Adipocyte (in vitro differentiated cells): ENCODE measurements at regions not wholly inside any gene's neighbourhood (a gene's known extent, or its start where the extent isn't known, plus 50 kb on each side); places are given as distances from the start of the nearest gene placed in this dataset.
A peak's percentile ranks its signal among the peaks of the same experiment; 100 is the strongest.
"Not testable (repeated sequence)": the region's sequence is repeated elsewhere in the genome, so short reads cannot be mapped to it uniquely, and the experiment has no call there.

Source experiments
- DNase-seq: peaks from one replicate; pipeline ENCODE4 v3.0.0-alpha.2; 2015; ENCODE audit warnings: low read depth
- H3K27me3 ChIP-seq: replicated peaks from 2 replicates; pipeline ENCODE4 v1.7.0; 2013; ENCODE audit warnings: mild to moderate bottlenecking, low read length, moderate library complexity; ENCODE audit not compliant: control insufficient read depth, insufficient read depth
- H3K36me3 ChIP-seq: 2 replicates; pipeline ENCODE4 v1.7.0; 2013; ENCODE audit warnings: low read length, mild to moderate bottlenecking, moderate library complexity; ENCODE audit not compliant: control insufficient read depth, insufficient read depth, severe bottlenecking
- H3K4me1 ChIP-seq: 2 replicates; pipeline ENCODE4 v1.7.0; 2013; ENCODE audit warnings: mild to moderate bottlenecking, low read length, moderate library complexity; ENCODE audit not compliant: control insufficient read depth, insufficient read depth
- H3K4me3 ChIP-seq: 2 replicates; pipeline ENCODE4 v1.7.0; 2013; ENCODE audit warnings: mild to moderate bottlenecking, low read length, moderate library complexity
- H3K9ac ChIP-seq: 2 replicates; pipeline ENCODE4 v1.7.0; 2013; ENCODE audit warnings: mild to moderate bottlenecking, low read length, moderate library complexity
- H3K9me3 ChIP-seq: 2 replicates; pipeline ENCODE4 v1.7.0; 2013; ENCODE audit warnings: mild to moderate bottlenecking, low read length, moderate library complexity; ENCODE audit not compliant: control insufficient read depth

DNA sequence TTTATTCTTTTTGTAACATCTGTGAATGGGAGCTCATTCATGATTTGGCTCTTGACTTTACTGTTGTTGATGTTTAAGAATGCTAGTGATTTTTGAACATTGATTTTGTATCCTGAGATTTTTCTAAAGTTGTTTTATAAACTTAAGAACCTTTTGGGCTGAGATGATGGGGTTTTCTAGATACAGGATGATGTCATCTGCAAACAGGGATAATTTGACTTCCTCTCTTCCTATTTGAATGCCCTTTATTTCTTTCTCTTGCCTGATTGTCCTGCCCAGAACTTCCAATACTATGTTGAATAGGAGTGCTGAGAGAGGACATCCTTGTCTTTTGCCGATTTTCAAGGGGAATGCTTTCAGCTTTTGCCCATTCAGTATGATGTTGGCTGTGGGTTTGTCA lies 445.1 kb upstream of the CFAP20DC start:
- not testable (repeated sequence) for H3K4me1 ChIP-seq, H3K36me3 ChIP-seq, H3K9ac ChIP-seq, DNase-seq, H3K9me3 ChIP-seq, H3K4me3 ChIP-seq, H3K27me3 ChIP-seq

DNA sequence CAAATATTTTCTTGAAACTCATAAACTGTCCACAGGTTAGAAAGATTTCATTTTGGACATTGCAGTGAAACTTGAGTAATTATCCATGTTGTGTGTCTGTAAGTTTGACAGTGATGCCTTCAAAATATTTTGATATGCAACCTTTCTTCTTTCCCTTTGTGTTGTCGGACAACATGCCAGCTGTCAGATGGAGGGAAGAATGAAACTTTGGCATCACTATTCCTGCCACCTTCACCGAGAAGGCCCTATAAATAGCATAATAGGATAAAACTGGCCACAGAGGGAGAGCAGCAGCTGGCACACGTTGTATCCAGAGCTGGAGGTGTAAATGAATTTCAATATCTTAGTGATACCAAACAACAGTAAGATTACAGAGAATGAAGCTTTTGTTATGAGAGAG lies 436.7 kb upstream of the CFAP20DC start:
- H3K27me3 ChIP-seq, result no peaks in the 10 kb centered on the region

DNA sequence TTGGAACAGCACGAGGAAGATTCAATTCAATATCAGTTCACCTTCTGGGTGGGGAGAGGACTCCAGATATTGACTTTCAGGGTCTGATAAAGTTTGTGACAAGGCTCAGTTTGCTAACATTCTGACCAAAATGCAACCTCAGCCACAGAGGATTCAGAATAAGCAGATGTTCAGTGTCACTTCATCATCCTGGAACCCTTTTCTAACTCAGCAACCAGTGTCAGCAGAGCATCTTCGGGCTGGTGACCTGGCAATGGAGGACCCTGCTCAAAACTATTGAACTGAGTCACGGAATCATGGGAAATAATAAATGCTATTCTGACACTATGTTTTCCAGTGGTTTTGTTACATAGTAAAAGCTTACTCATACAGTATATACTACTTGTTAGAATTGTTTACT lies 433.4 kb upstream of the CFAP20DC start:
- no peak overlapping the region for H3K4me3 ChIP-seq
- no peak overlapping the region for H3K9ac ChIP-seq
- H3K27me3 ChIP-seq, result no peaks in the 10 kb centered on the region
- no peaks in the 10 kb centered on the region for H3K4me1 ChIP-seq
- no peaks in the 10 kb centered on the region for H3K9me3 ChIP-seq
- H3K36me3 ChIP-seq, result no peaks in the 10 kb centered on the region
- DNase-seq, result no peak

More for the DNA sequence above, 436.7 kb upstream of the CFAP20DC start:
- Histone ChIP-seq H3K4me1 (no peaks in the 10 kb centered on the region), H3K9ac (no peak overlapping the region), H3K4me3 (no peak overlapping the region), H3K9me3 (no peaks in the 10 kb centered on the region), H3K36me3 (no peaks in the 10 kb centered on the region)
- DNase-seq, result no peak

DNA sequence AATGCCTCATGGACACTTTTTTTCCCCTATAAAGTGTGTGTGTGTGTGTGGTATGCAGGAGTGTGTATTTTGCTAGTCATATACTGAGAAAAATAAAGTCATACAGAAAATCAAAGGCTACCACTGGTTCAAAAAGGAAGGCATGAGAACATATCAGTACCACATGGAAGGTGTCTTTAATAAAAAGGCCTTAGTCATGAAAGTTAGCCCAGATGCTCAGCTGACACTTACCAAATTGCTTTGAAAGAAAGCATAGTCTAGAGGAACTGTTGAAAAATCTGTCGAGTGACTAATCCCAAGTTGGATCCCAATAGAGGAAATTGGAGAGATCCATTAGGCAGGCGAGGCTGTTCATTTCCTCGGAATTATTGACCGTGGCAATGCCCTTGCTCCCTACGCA lies 432.9 kb upstream of the CFAP20DC start:
- no peak overlapping the region for H3K9ac ChIP-seq
- H3K4me1 ChIP-seq, result no peaks in the 10 kb centered on the region
- no peaks in the 10 kb centered on the region for H3K27me3 ChIP-seq
- H3K36me3 ChIP-seq, result no peaks in the 10 kb centered on the region
- DNase-seq, result no peak
- no peaks in the 10 kb centered on the region for H3K9me3 ChIP-seq
- no peak overlapping the region for H3K4me3 ChIP-seq

DNA sequence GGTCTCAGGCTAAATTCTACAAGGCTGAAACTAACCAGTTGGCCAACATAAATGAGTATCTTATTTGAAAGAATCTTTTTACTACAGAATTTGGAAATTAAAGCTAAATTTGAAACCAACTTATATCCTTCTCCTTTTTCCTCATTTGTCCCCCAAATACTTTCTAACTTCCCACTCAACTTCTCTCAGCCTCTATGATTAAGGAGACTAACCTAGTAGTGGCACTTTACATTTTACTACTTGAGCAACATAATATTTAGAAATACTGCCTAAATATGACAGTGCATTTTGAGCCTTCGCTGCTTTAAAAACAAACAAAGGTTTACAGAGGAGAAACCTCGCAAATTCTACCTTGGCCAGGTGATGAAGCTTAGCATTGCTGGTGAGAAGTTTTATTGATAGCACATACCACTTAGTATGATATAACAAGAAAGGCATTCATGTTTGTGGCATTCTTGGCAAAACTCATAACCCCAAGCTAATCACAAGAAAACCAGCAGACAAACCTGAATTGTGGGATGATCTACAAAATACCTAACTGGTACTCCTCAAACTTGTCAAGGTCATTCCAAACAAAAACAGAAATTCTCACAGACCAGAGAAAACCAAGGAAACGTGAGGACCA lies 432.1 kb upstream of the CFAP20DC start:
- Histone ChIP-seq H3K4me3 (no peak overlapping the region), H3K36me3 (no peaks in the 10 kb centered on the region), H3K4me1 (no peaks in the 10 kb centered on the region), H3K27me3 (no peaks in the 10 kb centered on the region), H3K9me3 (no peaks in the 10 kb centered on the region), H3K9ac (no peak overlapping the region)
- no peak for DNase-seq

DNA sequence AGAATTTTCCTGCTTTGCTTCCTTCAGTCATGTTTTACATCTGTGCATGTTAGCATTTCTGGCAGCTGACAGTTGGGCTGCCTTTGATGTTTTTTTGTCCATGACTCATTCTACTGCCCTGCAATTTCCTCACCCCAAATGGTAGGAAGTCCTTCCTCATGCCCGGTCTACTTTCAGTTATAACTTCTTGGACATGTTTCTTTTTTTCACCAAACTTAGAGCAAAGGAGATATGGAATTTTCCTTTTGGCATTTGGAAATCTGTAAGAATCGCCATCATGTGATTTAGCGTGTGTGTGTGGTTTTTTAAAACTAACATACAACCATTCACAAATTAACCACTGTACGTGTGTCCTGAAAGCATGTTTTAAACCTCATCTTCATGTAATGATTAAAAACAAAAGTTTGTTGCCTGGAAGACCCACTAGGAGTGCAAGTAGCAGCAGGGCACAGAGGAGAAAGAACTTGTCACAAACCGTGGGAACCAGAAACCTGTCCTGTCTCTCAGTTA lies 430.7 kb upstream of the CFAP20DC start:
- no peaks in the 10 kb centered on the region for H3K36me3 ChIP-seq
- H3K27me3 ChIP-seq, result peaks cover 6% of the 10 kb centered on the region
- H3K9me3 ChIP-seq, result no peaks in the 10 kb centered on the region
- peak; percentile 79 for DNase-seq
- H3K4me1 ChIP-seq, result no peaks in the 10 kb centered on the region
- H3K4me3 ChIP-seq, result peak overlapping the region; percentile 43
- no peak overlapping the region for H3K9ac ChIP-seq

DNA sequence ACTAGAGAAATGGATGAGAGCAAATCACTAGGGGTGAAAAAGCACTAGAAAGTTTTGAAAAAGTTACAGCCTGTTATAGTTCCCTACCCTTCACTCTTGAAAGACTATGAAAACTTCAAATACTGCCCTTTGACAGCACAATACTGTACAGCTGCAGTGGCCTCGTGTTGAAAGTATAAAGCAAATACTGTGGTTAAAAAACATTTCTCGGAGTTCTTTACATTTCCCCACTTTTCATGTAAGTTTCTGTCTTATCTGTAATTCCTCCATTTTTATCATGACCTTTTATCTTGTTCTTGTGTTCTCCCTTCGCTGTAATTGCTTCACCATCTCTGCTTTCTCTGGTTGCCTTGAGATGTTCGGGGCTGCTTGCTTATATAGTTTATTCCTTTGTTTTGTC lies 423.8 kb upstream of the CFAP20DC start:
- Histone ChIP-seq H3K27me3 (peaks cover 11% of the 10 kb centered on the region), H3K36me3 (no peaks in the 10 kb centered on the region), H3K4me3 (no peak overlapping the region), H3K4me1 (no peaks in the 10 kb centered on the region), H3K9me3 (peaks cover 4% of the 10 kb centered on the region), H3K9ac (no peak overlapping the region)
- no peak for DNase-seq

DNA sequence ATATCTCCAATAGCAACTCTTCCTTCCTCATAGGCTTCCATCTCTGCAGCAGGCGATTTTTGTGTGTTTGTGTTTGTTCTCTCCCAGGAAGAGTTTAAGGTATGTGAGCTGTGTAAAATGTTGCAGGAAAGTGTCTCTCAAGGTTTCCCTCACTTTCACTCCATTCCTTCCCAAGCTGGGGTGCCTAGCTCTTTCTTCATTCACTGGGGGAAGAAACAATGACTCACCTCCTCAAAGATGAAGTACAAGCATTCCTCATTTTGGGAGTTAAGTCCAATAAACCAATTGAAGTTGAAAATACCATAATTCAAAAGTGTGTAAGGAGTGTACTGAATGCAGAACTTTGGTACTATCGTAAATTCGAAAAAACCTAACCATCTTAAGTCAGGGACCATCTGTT lies 422.7 kb upstream of the CFAP20DC start:
- H3K9ac ChIP-seq, result no peak overlapping the region
- no peaks in the 10 kb centered on the region for H3K4me1 ChIP-seq
- no peaks in the 10 kb centered on the region for H3K36me3 ChIP-seq
- H3K4me3 ChIP-seq, result no peak overlapping the region
- peaks cover 4% of the 10 kb centered on the region for H3K9me3 ChIP-seq
- H3K27me3 ChIP-seq, result peaks cover 11% of the 10 kb centered on the region
- DNase-seq, result peak; percentile 12

DNA sequence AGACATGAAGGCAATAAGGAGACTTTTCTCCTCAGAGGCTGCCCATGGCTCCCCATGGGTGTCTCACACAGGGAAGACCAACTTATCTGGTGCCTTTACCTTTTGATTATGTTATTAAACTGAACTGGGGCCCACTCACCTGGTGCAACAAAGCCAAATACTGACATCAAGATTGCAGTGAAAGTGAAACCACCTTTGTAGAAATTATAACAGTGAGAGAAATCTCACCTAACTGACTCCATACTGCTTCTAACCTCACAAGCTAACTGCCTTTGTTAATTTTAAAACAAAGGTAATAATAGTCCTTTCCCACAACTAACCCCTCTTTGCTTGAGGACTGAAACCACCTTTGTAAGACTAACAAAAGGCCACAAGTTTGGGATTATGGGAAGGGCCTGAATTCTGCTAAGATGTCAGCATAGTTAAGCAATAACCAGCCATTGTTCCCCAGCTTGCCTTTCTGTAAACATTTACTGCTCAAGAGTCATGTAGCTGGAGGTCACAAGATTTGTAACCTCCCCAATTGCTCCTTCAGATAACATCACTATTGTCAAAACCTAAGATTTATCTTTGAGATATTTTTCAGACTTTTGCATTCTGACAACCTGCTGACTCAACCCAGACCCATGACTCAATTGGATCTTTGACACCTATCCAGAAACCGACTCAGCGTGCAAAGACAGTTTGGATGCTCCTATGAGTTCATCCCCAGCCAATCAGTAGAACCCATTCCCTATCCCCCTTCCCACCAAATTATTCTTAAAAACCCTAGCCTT lies 420.3 kb upstream of the CFAP20DC start:
- H3K9me3 ChIP-seq, result peaks cover 4% of the 10 kb centered on the region
- H3K4me1 ChIP-seq, result no peaks in the 10 kb centered on the region
- no peak overlapping the region for H3K4me3 ChIP-seq
- peaks cover 1% of the 10 kb centered on the region for H3K27me3 ChIP-seq
- no peaks in the 10 kb centered on the region for H3K36me3 ChIP-seq
- no peak overlapping the region for H3K9ac ChIP-seq
- DNase-seq, result no peak

DNA sequence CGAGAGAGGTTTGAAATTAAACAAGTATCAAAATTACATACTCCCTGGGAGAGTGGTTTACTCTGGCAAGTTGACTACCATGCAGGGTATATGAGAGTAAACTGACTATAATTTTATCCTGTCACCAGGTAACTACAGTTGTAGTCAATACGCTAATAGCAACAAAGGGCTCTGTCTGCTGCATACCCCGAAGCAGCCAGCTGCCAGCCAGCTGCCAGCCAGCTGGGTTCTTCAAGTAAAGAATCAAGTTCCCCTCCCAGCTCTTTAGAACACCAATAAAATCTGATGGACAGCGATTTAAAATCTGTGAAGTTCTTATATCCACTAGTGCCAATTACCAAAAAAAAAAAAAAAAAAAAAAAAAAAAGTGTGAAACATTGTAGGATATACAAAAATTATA lies 417.7 kb upstream of the CFAP20DC start:
- H3K4me3 ChIP-seq, result no peak overlapping the region
- no peak for DNase-seq
- peaks cover 4% of the 10 kb centered on the region for H3K9me3 ChIP-seq

DNA sequence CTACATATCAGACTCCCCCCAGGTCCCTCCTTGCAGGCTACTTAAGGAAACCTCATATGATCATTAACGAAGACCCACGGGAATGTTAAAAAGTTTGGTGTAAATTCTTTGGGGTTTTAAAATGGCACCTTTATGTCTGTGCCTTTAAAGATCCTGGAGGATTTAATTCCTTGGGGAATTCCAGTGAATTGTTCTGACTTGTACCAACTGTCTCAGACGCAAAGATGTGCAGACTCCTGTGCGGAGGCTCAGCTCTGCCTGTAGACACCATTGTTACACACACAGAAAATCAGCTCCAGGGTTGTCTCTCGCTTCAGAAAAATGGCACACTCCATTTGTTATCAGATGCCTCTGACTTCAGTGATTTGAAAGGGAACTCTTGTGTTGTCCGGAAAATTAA lies 414.4 kb upstream of the CFAP20DC start:
- Histone ChIP-seq H3K9ac (no peak overlapping the region), H3K27me3 (no peaks in the 10 kb centered on the region), H3K36me3 (no peaks in the 10 kb centered on the region), H3K4me1 (no peaks in the 10 kb centered on the region), H3K9me3 (no peaks in the 10 kb centered on the region), H3K4me3 (no peak overlapping the region)
- no peak for DNase-seq

More for the DNA sequence above, 417.7 kb upstream of the CFAP20DC start:
- no peak overlapping the region for H3K9ac ChIP-seq
- H3K36me3 ChIP-seq, result no peaks in the 10 kb centered on the region
- H3K27me3 ChIP-seq, result no peaks in the 10 kb centered on the region
- no peaks in the 10 kb centered on the region for H3K4me1 ChIP-seq
